ENCODE measurements at regions not wholly inside any gene's neighbourhood (a gene's known extent, or its start where the extent isn't known, plus 50 kb on each side); places are given as distances from the start of the nearest gene placed in this dataset.

- DNase-seq, result no peak
These were observed 311.9 kb upstream of the SULF2 start for GRCh38 chr20:48096957-48097890.

GRCh38 chr20:48096212-48096875, 311.1 kb upstream of the SULF2 start:
- no peak for DNase-seq

DNA sequence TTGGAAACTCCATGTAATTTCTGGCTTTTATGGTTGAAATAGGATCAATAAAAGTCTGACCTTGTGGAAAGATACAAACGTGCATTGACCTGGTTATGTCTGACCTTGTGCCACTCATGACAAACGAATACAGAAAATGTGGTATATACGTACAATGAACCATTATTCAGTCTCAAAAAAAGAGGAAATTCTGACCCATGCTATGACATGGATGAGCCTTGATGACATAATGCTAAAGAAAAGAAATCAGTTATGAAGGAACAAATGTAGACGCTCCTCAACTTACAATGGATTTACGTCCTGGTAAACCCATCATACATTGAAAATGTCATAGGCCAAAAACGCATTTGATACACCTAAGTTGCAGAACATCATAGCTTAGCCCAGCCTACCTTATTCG, 309.7 kb upstream of the SULF2 start:
- no peak for DNase-seq

DNA sequence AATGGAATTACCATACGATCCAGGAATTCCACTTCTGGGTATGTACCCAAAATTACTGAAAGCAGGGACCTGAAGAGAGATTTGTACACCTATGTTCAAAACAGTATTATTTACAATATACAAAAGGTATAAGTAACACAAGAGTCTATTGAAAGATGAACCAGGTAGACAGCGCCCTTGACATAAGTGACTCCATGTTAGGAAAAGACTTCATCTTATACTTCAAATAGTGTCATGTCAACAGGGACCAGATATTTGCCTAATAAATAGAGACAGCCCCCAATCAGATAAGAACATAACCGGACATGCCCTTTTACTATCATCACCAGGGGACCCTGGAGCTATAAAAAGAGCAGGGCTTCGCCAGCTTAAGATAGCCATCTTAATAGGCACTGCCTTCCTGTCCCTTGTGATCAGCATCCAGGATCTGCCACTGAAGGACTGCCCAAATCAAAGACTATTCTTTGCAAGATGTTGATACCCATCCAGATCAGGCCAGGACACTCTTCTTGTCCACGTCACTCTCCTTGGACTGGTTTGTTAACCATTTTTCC, 309.0 kb upstream of the SULF2 start:
- DNase-seq, result no peak

GRCh38 chr20:48092596-48093280, 307.5 kb upstream of the SULF2 start:
- DNase-seq, result no peak

GRCh38 chr20:48090784-48091183, 305.5 kb upstream of the SULF2 start:
- DNase-seq, result no peak

DNA sequence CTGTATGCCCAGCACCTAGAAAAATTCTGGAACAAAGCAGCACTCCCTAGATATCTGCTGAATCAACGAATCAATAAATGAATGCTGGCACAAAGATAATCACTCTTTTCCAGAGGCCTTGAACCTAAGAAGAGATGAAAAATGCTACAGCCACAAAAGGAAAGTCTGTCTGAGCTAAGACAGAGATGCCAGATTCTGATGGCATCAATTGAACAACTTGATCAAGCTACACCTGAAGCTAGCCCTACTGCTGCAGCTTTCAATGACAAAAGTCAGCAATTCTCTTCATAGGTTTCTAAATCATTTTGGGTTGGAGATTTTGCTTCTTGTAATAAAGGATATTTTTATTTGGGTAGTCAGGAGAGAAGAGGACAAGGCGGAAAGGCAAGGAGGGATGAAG, 305.0 kb upstream of the SULF2 start:
- no peak for DNase-seq

- DNase-seq, result no peak
These were observed 295.3 kb upstream of the SULF2 start for GRCh38 chr20:48080583-48080982.

- DNase-seq, result no peak
These were observed 293.7 kb upstream of the SULF2 start for GRCh38 chr20:48079028-48079427.

DNA sequence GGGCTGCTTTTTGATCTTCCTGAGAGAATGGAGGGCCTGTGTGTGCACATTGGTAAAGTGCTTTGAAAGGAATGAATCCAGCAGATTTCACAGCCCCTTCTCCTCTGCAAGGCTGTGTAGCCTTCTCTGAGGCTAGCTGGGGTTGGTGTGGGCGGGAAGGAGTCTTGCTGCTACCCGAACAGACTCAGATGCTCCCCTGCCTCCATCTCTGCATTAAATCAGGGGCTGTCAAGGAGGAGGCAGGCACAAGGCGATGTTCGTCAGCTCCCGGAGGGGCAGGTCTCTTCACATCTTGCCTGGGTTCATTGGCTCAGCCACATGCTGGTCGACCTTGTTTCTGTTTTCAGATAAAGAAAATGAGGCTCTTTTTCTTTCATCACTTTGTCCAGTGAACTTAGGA, 291.5 kb upstream of the SULF2 start:
- DNase-seq, result no peak

GRCh38 chr20:48076247-48076646, 291.0 kb upstream of the SULF2 start:
- DNase-seq, result no peak

DNA sequence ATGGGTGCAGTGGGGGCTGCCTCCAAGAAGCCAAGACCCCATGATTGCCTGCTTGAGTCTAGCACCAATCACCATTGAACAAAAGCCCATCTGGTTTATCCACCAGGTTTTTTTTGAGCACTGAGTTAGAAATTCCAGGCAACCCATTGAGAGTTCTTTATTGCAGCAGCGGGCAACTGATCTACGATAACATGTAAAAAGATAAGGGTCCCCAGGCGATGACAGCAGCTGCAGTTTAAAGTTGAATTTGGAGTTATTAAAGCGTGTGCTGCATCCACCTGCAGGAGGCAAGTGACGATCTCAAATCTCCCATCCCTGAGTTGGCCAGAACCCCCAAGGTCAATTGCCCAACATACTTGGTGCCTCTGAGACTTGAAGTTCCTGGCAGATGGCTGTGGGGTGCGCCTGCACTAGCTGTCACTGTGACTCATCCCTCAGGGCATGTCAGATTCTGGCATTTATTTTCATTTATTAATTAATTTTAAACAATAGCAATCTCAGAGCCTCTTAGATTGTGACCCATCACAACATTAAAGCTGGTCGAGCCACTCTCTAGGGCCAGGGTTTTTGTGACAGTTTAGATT, 290.4 kb upstream of the SULF2 start:
- no peak for DNase-seq

DNA sequence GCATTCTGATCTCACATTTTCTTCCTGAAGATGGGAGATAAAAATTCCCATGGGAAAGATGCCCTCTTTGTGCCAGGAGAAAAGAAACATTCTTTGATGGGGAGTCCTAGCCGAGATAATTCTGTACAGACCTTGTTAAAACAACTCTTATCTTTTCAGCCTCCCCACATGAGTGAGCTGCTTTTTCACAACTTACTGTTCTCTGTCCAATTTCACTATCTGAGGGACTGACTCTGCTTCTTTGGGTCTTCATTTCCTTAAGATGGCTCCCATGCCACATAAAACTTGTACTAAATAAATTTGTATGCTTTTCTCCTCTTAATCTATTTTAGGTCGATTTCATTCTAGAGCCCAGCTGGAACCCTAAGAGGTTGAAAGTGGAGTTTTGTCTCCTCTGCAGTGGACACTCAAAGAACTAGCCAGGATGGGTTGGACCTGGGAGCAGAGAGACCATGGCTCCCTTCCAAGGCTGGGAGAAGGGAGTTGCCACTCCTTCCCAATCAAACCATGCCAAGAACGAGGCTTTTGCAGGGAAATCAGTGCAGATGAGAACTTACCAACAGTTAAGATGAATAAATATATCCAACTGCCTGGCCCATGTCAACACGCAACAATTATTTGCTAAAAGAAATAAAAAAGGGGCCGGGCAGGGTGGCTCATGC, 285.8 kb upstream of the SULF2 start:
- DNase-seq, result no peak

DNA sequence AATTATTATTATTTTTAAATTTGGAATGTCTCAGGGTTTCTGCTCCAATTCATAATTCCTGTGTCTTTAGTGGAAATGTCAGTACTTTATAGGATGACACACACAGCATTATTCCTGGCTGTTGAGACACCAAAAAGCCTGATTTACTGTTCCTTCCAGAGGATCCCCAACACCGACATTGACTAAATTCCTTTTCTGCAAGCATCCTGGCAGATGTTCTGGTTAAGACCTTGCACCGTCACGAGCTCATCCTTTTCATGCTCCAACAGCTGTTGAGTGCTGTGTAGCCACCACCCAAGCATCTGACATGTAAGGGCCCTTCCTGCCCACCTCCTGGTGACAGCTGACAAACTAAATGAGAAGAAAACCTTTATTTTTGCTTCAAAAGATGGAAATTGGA, 284.3 kb upstream of the SULF2 start:
- DNase-seq, result no peak

DNA sequence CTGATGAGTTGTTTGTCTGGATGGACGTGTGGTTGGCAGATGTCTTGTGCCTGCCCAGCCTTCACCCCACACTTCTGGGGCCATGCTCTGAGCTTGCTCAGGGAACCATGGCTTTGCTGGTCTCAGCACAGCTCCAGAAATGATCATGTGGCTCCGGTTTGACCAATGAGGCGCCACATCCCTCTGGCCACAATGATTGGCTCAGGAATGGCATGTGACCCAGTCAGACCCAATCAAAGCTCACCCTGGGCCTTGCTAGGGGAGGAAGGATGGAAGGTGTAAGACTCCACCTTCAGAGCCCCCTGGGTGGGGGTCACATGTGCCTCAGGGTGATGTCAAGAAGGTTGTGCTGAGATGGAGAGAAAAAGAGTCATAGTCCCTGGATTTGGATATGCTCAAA, 281.6 kb upstream of the SULF2 start:
- DNase-seq, result no peak

- DNase-seq, result no peak
These were observed 281.0 kb upstream of the SULF2 start for GRCh38 chr20:48066246-48066645.

DNA sequence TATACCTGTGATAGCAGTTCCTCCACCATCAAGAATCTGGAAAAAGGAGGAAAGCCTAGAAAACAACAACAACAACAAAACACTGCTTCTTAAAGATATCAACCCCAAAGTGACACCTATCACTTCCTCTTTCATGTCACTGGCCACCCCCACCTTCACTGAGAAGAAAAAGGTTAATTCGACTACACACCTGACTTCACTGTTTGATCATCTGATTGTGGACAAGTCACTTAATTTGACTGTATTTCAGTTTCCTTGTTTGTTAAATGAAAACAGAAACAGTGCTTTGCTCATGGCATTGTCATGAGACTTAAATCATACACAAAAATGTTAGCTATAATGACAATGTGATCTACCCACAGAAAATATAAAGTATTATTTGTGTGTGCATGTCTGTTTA, 280.6 kb upstream of the SULF2 start:
- DNase-seq, result no peak

GRCh38 chr20:48064929-48065328, 279.6 kb upstream of the SULF2 start:
- no peak for DNase-seq

DNA sequence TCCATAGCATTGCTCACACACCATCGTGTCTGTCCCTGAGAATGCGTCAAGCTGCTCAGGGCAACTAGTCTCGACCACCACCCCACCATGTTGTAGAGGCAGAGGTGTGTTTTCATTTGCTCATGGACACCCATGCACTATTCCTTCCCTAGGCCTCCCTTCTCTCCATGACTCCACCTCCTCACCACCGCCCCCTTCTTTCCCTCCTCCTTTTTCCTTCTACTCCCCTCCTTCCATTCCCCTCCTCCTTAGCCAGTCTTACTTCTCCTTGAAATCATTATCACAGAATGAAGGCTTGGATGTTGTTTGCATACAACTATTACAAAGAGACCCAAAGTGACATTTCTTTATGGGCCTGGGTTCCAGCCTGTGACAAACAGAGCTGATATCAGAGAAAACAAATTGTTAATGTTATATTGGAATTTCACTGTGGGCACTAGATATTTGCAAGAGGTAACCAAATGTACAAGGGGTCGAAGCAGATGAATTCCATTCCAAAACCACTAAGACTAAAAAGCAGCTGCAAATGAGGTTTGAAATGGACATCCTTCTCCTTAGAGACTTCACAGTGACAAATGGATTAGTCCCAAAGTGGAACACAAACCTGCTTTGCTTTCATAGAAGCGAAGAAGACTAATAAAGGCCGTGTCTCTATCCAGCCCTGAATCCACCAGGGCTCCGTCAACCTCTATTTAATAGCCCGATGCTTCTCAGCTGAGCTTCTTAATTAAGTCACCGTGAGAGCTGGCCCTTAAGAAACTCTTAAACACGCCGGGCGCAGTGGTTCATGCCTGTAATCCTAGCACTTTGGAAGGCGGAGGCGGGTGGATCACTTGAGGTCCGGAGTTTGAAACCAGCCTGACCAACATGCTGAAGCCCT, 275.8 kb upstream of the SULF2 start:
- DNase-seq, result no peak

GRCh38 chr20:48058611-48059559, 273.6 kb upstream of the SULF2 start:
- DNase-seq, result no peak
